Neural progenitor cell (in vitro differentiated cells): ENCODE measurements at regions not wholly inside any gene's neighbourhood (a gene's known extent, or its start where the extent isn't known, plus 50 kb on each side); places are given as distances from the start of the nearest gene placed in this dataset.

Source experiments
- DNase-seq: peaks from one replicate; pipeline ENCODE4 v3.0.0-alpha.2; 2016; ENCODE audit warnings: low spot score
- H2AFZ ChIP-seq: fragments of 200-600 bp; sonication (generic); replicated peaks from 2 replicates; pipeline ENCODE4 v1.6.1; 2016; ENCODE audit warnings: antibody characterized with exemption
- H3F3A ChIP-seq: fragments of 200-600 bp; sonication (generic); 2 replicates; pipeline ENCODE4 v1.6.1; 2016; ENCODE audit warnings: antibody characterized with exemption, low read depth
- H3K27ac ChIP-seq: fragments of 200-600 bp; sonication (generic); 2 replicates; pipeline ENCODE4 v1.5.1; 2016; ENCODE audit warnings: mild to moderate bottlenecking
- H3K27me3 ChIP-seq: fragments of 200-600 bp; sonication (generic); 2 replicates; pipeline ENCODE4 v1.6.1; 2016; ENCODE audit warnings: mild to moderate bottlenecking, moderate library complexity
- H3K36me3 ChIP-seq: fragments of 200-600 bp; sonication (generic); 2 replicates; pipeline ENCODE4 v1.5.1; 2016
- H3K4me1 ChIP-seq: fragments of 200-600 bp; sonication (generic); 2 replicates; pipeline ENCODE4 v1.6.1; 2016; ENCODE audit warnings: mixed run types
- H3K4me2 ChIP-seq: fragments of 200-600 bp; sonication (generic); 2 replicates; pipeline ENCODE4 v1.6.1; 2016
- H3K4me3 ChIP-seq: fragments of 200-600 bp; sonication (generic); 2 replicates; pipeline ENCODE4 v1.5.1; 2016
- H3K79me2 ChIP-seq: fragments of 200-600 bp; sonication (generic); 2 replicates; pipeline ENCODE4 v1.6.1; 2016; ENCODE audit warnings: low read depth
- H3K9ac ChIP-seq: fragments of 200-600 bp; sonication (generic); 2 replicates; pipeline ENCODE4 v1.6.1; 2016
- H3K9me3 ChIP-seq: fragments of 200-600 bp; sonication (generic); 2 replicates; pipeline ENCODE4 v1.5.1; 2016; ENCODE audit warnings: low read depth
- H4K20me1 ChIP-seq: fragments of 200-600 bp; sonication (generic); 2 replicates; pipeline ENCODE4 v1.6.1; 2016; ENCODE audit warnings: low read depth
- H3K27ac Mint-ChIP-seq: 3 replicates; pipeline ENCODE4 v1.8.0; 2021; ENCODE audit warnings: mixed read lengths
- H3K27me3 Mint-ChIP-seq: 2 replicates; pipeline ENCODE4 v1.8.0; 2022; ENCODE audit warnings: low read depth, mild to moderate bottlenecking, inconsistent platforms, moderate library complexity, mixed read lengths; ENCODE audit not compliant: insufficient read depth
- H3K36me3 Mint-ChIP-seq: 3 replicates; pipeline ENCODE4 v1.8.0; 2021; ENCODE audit warnings: mixed read lengths
- H3K4me1 Mint-ChIP-seq: 3 replicates; pipeline ENCODE4 v1.8.0; 2021; ENCODE audit warnings: mixed read lengths
- H3K4me3 Mint-ChIP-seq: 3 replicates; pipeline ENCODE4 v1.8.0; 2021; ENCODE audit warnings: mild to moderate bottlenecking, moderate library complexity, mixed read lengths
- H3K9me3 Mint-ChIP-seq: 3 replicates; pipeline ENCODE4 v1.8.0; 2020; ENCODE audit warnings: mixed read lengths
- EZH2 ChIP-seq: fragments of 200-600 bp; sonication (generic); IDR thresholded peaks from 2 replicates; pipeline ENCODE4 v1.6.1; 2017; ENCODE audit warnings: antibody characterized with exemption, mild to moderate bottlenecking, moderate library complexity
- EZH2phosphoT487 ChIP-seq: fragments of 200-600 bp; sonication (generic); IDR thresholded peaks from 2 replicates; pipeline ENCODE4 v1.6.1; 2017; ENCODE audit warnings: antibody characterized with exemption
- TF ChIP-seq, protein P1 (sequence below): fragments of 200-600 bp; sonication (generic); IDR thresholded peaks from 2 replicates; pipeline ENCODE4 v1.5.1; 2017; ENCODE audit warnings: antibody characterized with exemption, mild to moderate bottlenecking

DNA sequence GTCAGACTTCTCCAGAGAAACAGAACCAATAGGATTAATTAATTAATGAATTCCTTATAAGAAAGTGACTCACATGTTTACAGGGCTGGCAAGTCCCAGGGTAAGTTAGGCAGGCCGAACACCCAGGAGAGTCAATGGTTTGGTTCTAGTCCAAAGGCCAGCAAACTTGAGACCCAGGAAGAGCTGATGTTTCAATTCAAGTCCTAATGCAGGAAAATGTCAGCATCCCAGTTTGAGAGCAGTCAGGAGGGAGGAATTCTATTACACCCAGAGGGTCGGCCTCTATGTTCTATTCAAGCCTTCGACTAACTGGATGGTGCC lies 466.0 kb downstream of the INSC start:
- no peak overlapping the region for H3K4me3 ChIP-seq
- no peaks in the 10 kb centered on the region for H3K27me3 ChIP-seq
- no peaks in the 10 kb centered on the region for H3K9me3 ChIP-seq
- peaks cover 2% of the 10 kb centered on the region for H3K27me3 Mint-ChIP-seq
- H4K20me1 ChIP-seq: no peaks in the 10 kb centered on the region
- H3K4me1 Mint-ChIP-seq: peaks cover 6% of the 10 kb centered on the region
- no peaks in the 10 kb centered on the region for H3K36me3 ChIP-seq
- H3K4me3 Mint-ChIP-seq: no peak overlapping the region
- no peak for DNase-seq
- H3K4me2 ChIP-seq: no peak overlapping the region
- no peak overlapping the region for H3K27ac Mint-ChIP-seq
- H3K27ac ChIP-seq: no peak overlapping the region
- H3K4me1 ChIP-seq: no peaks in the 10 kb centered on the region
- H3K9ac ChIP-seq: no peak overlapping the region
- TF ChIP-seq EZH2 (no peak), EZH2phosphoT487 (no peak)
- TF ChIP-seq, protein P1, sequence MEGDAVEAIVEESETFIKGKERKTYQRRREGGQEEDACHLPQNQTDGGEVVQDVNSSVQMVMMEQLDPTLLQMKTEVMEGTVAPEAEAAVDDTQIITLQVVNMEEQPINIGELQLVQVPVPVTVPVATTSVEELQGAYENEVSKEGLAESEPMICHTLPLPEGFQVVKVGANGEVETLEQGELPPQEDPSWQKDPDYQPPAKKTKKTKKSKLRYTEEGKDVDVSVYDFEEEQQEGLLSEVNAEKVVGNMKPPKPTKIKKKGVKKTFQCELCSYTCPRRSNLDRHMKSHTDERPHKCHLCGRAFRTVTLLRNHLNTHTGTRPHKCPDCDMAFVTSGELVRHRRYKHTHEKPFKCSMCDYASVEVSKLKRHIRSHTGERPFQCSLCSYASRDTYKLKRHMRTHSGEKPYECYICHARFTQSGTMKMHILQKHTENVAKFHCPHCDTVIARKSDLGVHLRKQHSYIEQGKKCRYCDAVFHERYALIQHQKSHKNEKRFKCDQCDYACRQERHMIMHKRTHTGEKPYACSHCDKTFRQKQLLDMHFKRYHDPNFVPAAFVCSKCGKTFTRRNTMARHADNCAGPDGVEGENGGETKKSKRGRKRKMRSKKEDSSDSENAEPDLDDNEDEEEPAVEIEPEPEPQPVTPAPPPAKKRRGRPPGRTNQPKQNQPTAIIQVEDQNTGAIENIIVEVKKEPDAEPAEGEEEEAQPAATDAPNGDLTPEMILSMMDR: no peak
- no peaks in the 10 kb centered on the region for H3F3A ChIP-seq
- H3K79me2 ChIP-seq: no peaks in the 10 kb centered on the region
- H3K9me3 Mint-ChIP-seq: no peaks in the 10 kb centered on the region
- no peak overlapping the region for H2AFZ ChIP-seq
- H3K36me3 Mint-ChIP-seq: no peaks in the 10 kb centered on the region

DNA sequence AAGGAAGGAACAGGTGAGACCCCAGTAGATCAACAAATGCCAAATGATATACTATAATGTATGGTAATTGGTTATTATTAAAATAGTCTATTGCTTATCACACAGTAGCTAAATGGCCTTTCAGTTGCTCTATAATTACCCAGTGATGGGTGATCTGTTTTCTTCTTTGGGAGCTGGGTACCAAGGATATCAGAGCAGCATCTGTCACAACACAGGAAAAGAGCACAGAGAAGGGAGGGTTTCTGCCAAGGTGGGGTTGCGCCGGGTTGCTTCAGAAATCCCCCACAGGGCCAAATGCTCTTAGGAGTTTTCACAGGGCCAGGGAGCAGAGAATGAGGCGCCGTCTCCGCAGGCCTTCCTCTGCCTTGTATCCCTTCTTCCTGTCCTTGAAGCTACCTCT lies 469.4 kb downstream of the INSC start:
- H3K4me2 ChIP-seq: no peak overlapping the region
- Mint-ChIP-seq H3K4me3 (no peak overlapping the region), H3K9me3 (no peaks in the 10 kb centered on the region), H3K27ac (no peak overlapping the region), H3K27me3 (peaks cover 2% of the 10 kb centered on the region), H3K36me3 (no peaks in the 10 kb centered on the region), H3K4me1 (peaks cover 12% of the 10 kb centered on the region)
- no peak overlapping the region for H3K27ac ChIP-seq
- H3K36me3 ChIP-seq: no peaks in the 10 kb centered on the region
- H3K9me3 ChIP-seq: no peaks in the 10 kb centered on the region
- TF ChIP-seq EZH2: no peak
- TF ChIP-seq, protein P1: no peak
- no peak for TF ChIP-seq EZH2phosphoT487
- H2AFZ ChIP-seq: no peak overlapping the region
- H3K4me3 ChIP-seq: no peak overlapping the region
- no peaks in the 10 kb centered on the region for H4K20me1 ChIP-seq
- no peaks in the 10 kb centered on the region for H3K79me2 ChIP-seq
- H3K4me1 ChIP-seq: peaks cover 2% of the 10 kb centered on the region
- peaks cover 6% of the 10 kb centered on the region for H3F3A ChIP-seq
- no peak overlapping the region for H3K9ac ChIP-seq
- no peaks in the 10 kb centered on the region for H3K27me3 ChIP-seq
- no peak for DNase-seq

- Mint-ChIP-seq H3K27me3 (peaks cover 4% of the 10 kb centered on the region), H3K27ac (no peak overlapping the region), H3K36me3 (no peaks in the 10 kb centered on the region), H3K4me1 (peaks cover 15% of the 10 kb centered on the region), H3K4me3 (no peak overlapping the region), H3K9me3 (no peaks in the 10 kb centered on the region)
- H3K27me3 ChIP-seq: no peaks in the 10 kb centered on the region
- no peaks in the 10 kb centered on the region for H3K36me3 ChIP-seq
- H4K20me1 ChIP-seq: no peaks in the 10 kb centered on the region
- DNase-seq: no peak
- H3K9me3 ChIP-seq: no peaks in the 10 kb centered on the region
- no peak overlapping the region for H3K4me2 ChIP-seq
- no peak overlapping the region for H2AFZ ChIP-seq
- TF ChIP-seq, protein P1: no peak
- TF ChIP-seq EZH2phosphoT487: no peak
- no peak for TF ChIP-seq EZH2
- no peak overlapping the region for H3K4me3 ChIP-seq
- H3K9ac ChIP-seq: no peak overlapping the region
- no peak overlapping the region for H3K27ac ChIP-seq
- no peaks in the 10 kb centered on the region for H3K79me2 ChIP-seq
- peaks cover 8% of the 10 kb centered on the region for H3K4me1 ChIP-seq
- H3F3A ChIP-seq: peaks cover 9% of the 10 kb centered on the region
These were observed 471.0 kb downstream of the INSC start for GRCh38 chr11:15585602-15586331.
